ENCODE measurements at regions not wholly inside any gene's neighbourhood (a gene's known extent, or its start where the extent isn't known, plus 50 kb on each side); places are given as distances from the start of the nearest gene placed in this dataset.

- no peak for DNase-seq
These were observed 433.4 kb upstream of the MAF start for GRCh38 chr16:80033783-80034468.

- no peak for DNase-seq
These were observed 429.4 kb upstream of the MAF start for GRCh38 chr16:80029761-80030481.

- no peak for DNase-seq
These were observed 428.8 kb upstream of the MAF start for GRCh38 chr16:80029381-80029630.

DNA sequence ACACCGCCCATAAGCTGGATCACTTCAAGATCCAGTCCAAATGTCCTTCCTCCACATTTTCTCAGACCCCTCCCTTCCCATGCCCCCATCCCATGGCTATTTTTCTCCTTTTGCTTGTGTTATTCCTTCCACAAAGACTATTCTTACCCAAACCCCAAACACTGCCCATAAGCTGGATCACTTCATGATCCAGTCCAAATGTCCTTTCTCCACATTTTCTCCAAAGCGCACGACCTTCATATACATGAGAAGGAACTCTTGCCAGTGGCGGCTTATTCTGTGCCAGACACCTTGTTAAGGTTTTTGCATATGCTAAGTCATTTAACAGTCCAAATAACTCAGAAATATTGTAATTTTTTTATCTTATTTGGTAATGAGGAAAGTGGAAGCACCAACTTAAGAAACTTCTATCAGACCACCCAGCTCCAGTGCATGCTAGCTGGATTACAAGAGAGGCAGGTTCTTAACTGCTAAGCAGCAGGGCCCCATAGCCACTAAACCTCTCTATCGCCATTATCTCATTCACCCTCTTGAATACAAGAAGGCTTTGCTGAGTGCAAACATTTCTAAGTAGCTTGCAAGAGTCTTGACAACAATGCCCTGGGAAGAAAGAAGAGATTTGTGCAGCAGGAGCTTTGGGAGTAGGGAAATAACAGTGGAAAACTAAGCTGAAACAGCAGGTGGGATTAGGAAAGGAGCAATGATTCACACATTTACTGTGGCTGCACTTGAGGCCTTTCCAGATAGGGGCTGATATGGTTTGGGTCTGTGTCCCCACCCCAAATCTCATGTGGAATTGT is 428.2 kb upstream of the MAF start:
- no peak for DNase-seq

DNA sequence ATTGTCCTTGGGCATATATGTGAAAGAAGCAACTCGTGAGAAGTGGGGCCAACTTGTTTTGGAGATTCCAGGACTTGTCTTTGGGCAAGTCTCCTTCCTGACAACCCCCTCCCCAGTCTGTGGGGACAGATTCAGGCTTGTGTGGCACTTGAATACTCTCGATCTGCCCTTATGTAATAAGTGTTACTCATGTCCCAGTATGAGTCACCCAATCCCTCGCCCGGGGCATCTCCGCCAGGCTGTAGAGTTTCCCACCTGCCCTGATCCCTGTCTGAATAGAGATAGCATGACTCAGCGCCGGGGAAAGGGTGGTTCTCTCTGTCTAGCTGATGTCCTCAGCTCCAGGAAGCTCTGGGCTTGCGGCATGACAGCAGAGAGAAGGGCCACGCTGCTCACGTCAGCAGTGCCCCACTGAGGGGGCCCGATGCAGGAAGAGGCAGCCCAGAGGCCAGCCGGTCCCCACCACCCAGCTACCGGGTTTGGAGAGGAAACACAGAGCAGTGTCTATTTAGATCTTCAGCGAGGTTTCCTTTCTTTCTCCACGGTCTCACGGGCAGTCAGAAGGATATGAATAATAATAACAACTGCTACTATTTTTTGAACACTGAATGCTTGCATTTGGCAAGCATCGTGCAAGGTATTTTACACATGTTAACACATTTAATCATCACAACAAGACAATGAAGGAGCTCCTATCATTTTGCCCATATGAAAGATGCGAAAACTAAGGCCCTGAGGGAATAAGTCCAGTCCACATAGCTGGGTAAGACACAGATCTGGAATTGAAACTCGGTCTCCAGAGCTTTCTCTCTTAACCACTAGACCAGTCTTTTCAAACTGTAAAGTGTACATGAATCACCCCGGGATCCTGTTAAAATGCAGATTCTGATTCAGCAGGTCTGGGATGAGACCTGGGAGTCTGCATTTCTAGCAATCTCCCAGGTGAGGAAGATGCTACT is 426.7 kb upstream of the MAF start:
- peak; percentile 39 for DNase-seq

DNA sequence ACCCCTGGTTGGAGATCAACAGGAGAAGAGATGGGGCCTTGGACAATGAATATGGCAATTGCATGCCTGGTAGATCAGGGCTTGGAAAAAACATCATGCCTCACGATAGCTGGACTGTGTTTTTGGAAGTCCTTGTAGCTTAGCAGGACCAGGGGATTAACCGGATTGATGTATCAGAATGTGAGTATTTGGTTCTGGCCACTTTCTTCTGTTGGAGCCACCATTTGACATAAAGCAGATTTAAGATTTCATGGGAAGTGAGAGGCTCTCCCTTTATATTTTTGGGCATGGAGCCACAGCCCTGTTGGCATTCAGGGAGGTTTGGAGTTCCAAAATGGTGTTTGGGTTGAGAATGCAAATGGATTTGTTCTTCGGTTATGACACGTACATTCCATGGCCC is 424.7 kb upstream of the MAF start:
- DNase-seq = no peak

- DNase-seq = no peak
These were observed 423.9 kb upstream of the MAF start for GRCh38 chr16:80024443-80024842.

GRCh38 chr16:80023865-80024264 is 423.3 kb upstream of the MAF start:
- no peak for DNase-seq

DNA sequence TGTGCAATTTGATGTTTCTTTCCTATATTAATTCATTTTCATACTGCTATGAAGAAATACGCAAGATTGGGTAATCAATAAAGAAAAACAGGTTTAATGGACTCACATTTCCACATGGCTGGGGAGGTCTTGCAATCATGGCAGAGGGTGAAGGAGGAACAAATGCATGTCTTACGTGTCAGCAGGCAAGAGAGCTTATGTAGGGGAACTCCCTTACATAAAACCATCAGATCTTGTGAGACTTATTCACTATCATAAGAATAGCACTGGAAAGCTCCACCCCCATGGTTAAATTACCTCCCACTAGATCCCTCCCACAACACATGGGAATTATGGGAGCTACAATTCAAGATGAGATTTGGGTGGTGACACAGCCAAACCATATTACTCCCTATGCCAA is 418.9 kb upstream of the MAF start:
- DNase-seq = no peak

- DNase-seq = no peak
These were observed 417.9 kb upstream of the MAF start for GRCh38 chr16:80018466-80018865.

DNA sequence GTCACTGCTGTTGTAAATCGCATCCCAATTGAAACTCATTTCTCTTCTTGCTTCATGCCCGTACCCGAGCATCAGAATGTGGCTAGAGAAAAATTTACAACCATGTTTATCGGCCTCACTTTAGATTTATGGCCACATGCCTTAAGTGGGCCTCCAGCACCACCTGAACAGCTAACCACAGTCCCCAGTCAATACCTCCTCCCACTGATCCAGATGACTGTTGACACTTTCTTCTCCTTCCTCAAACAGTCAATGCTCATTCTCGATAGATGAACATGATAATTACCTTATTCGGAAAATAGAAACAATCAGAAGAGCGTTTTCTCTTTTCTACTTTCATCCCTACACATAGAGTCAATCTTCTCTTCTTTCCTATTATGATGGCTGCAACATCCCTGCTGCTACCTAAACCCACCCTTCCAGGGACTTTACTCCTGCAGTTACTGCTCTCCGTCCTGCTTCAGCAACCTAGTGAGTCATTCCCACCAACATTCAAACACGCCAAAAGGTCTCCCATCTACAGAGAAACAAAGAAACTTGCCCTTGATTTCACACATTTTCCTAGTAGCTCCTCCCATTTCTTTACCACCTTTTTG is 416.3 kb upstream of the MAF start:
- DNase-seq = no peak

DNA sequence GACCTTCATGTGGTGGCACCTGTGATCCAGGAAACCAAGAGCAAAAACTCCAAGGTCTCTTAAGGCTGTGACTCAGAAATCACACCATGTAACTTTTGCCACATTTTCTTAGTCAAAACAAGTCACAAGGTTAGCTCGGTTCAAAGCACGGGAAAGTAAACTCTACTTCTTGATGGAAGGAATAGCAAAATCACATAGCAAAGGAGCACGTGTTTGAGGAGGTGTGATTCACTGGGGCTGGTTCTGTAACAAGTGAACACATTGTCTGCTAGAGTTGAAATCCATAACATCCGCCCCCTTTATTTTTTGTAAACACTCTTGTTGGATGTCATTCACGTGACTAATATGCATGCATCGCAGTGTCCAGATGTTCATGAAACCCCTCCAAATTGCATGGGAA is 415.0 kb upstream of the MAF start:
- DNase-seq = no peak

DNA sequence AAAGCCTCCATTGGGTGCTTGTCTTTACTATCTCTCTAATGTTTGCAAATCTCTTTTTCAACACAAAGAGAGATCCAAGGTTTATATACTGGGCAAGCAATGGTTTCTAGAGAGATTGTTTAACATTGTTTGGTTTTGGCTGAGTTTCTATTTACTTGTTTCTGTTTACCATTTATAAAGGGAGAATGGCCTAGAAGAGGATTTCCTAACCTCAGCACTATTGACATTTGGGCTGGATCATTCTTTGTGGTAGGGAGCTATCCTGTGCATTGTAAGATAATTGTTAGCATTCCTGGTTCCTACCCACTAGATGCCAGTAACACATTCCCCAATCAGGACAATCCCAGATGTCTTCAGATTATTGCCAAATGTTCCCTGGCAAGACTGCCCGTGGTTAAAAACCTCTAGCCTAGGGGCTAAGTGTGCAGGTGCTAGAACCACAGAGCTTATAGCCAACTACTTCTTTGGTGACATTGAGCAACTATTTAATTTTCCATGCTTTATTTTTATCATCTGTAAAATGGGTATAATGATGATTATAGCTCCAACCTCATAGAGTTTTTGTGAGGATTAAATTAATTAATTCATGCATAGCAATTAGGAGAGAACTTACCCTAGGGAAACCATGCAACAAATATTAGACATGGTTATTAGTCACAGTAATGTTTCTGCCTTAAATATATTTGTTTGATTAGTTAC is 413.9 kb upstream of the MAF start:
- DNase-seq = no peak

- no peak for DNase-seq
These were observed 412.0 kb upstream of the MAF start for GRCh38 chr16:80012586-80012985.

GRCh38 chr16:80009971-80010659 is 409.6 kb upstream of the MAF start:
- DNase-seq = no peak

DNA sequence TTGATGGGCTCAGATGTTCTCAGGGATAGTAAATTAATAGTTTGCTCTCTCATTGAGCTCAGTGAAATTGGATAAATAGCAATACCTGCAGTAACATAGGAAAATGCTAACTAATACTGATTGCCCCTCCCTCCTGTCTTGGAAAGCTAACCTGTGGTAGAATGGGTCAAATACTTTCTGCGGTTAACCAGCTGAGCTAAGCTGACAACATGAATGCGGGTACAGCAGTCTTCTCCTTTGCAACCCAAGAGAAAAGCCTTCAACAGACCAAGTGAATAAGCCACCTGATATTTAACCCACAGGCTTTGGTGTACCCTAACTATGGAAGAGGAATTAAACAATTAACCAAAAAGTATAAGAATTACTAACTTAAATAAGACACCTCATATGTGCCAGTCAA is 408.3 kb upstream of the MAF start:
- no peak for DNase-seq

- no peak for DNase-seq
These were observed 406.7 kb upstream of the MAF start for GRCh38 chr16:80007231-80007630.

- no peak for DNase-seq
These were observed 406.0 kb upstream of the MAF start for GRCh38 chr16:80006241-80007215.

GRCh38 chr16:80004113-80004512 is 403.6 kb upstream of the MAF start:
- DNase-seq = no peak

GRCh38 chr16:80002261-80002660 is 401.7 kb upstream of the MAF start:
- DNase-seq = no peak
